ENCODE measurements at regions not wholly inside any gene's neighbourhood (a gene's known extent, or its start where the extent isn't known, plus 50 kb on each side); places are given as distances from the start of the nearest gene placed in this dataset.
A peak's percentile ranks its signal among the peaks of the same experiment; 100 is the strongest.

DNA sequence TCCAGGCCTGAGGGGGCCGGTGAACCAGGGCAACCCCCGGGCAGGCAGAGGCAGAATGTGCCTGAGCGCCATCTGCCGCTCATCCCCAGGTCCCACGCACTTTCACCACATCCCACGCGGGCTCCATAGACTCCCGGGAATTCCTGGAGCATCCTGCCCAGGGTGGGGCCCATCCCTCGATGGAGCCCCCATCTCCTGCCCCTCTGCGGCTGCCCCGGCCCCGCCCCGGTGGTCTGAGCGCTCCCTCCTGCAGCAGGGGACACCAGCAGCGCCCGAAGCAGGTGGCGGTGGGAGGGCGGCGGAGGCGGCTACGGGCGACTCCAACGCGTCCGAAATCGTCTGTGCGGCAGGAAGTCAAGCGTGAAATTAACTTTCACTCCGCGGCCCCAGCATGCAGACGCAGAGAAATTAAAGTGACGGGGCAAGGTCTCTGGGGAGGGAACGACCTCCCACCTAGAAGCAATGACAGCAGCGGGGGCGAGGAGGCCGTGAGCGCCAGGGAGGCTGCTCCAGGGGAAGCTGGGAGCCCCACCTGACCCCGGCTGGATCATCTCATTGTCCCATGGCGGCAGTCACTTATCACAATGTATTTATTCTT lies 122.2 kb downstream of the NCOR2 start:
- H3K27me3 ChIP-seq, result no peaks in the 10 kb centered on the region
- ATAC-seq (no peak), DNase-seq (no peak)
- H3K4me1 ChIP-seq, result no peaks in the 10 kb centered on the region
- no peak overlapping the region for H3K27ac ChIP-seq
- H3K36me3 ChIP-seq, result peaks cover 75% of the 10 kb centered on the region
- TF ChIP-seq, protein P1, sequence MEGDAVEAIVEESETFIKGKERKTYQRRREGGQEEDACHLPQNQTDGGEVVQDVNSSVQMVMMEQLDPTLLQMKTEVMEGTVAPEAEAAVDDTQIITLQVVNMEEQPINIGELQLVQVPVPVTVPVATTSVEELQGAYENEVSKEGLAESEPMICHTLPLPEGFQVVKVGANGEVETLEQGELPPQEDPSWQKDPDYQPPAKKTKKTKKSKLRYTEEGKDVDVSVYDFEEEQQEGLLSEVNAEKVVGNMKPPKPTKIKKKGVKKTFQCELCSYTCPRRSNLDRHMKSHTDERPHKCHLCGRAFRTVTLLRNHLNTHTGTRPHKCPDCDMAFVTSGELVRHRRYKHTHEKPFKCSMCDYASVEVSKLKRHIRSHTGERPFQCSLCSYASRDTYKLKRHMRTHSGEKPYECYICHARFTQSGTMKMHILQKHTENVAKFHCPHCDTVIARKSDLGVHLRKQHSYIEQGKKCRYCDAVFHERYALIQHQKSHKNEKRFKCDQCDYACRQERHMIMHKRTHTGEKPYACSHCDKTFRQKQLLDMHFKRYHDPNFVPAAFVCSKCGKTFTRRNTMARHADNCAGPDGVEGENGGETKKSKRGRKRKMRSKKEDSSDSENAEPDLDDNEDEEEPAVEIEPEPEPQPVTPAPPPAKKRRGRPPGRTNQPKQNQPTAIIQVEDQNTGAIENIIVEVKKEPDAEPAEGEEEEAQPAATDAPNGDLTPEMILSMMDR (IDR thresholded peaks at IDR 0.05), result no peak
- no peaks in the 10 kb centered on the region for H3K9me3 ChIP-seq
- no peak overlapping the region for H3K4me3 ChIP-seq
- intact Hi-C loops (cut with DNase I), result no loop called here

DNA sequence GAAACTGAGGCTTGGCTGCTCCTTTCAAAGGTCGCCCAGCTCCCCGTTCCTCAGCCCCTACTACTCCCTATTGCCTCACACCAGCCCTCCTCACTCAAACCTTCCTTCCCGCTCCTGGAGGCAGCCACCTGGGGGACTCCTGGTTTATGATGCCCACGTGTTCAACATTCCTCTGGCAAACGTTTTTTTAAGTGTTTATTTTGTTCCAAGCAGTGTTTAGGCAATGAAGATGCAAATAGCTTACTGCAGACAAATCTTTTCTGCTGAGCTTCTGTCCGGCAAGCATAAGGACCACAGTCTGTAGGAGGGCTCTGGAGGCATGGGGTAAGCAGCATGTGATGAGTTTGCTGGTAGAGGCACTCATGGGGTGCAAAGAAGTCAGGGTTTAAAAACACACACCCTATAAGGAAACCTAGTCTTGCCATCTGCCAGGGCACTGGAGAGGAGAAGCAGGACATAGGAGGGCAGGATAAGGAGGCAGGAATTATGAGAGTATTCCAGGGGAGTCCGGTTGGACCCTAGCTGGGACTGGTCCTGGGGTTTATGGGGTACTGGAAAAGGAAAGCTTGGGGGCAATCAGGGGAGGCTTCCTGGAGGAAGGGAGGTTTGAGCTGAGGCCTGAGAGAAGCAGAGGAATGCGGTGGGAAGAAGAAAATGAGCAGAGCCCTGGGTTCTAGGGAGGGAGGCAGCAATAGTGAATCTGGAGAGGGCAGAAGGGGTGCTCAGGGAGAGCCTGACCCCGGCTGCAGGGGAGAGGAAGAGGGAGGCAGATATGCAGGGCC lies 123.3 kb downstream of the NCOR2 start:
- no peak overlapping the region for H3K4me3 ChIP-seq
- DNase-seq (no peak), ATAC-seq (peak; percentile 45)
- no peaks in the 10 kb centered on the region for H3K4me1 ChIP-seq
- H3K27me3 ChIP-seq, result no peaks in the 10 kb centered on the region
- TF ChIP-seq, protein P1 (IDR thresholded peaks at IDR 0.05), result no peak
- no peaks in the 10 kb centered on the region for H3K9me3 ChIP-seq
- H3K27ac ChIP-seq, result no peak overlapping the region
- intact Hi-C loops (cut with DNase I), result no loop called here
- peaks cover 67% of the 10 kb centered on the region for H3K36me3 ChIP-seq

- Histone ChIP-seq H3K36me3 (peaks cover 68% of the 10 kb centered on the region), H3K4me3 (no peak overlapping the region), H3K27me3 (no peaks in the 10 kb centered on the region), H3K27ac (no peak overlapping the region), H3K4me1 (no peaks in the 10 kb centered on the region), H3K9me3 (no peaks in the 10 kb centered on the region)
- DNase-seq, result no peak
- TF ChIP-seq, protein P1 (IDR thresholded peaks at IDR 0.05), result no peak
- intact Hi-C loops (cut with DNase I), result no loop called here
- ATAC-seq, result no peak
Measured at GRCh38 chr12:124442772-124443445, 124.5 kb downstream of the NCOR2 start.

- Histone ChIP-seq H3K36me3 (peaks cover 73% of the 10 kb centered on the region), H3K27ac (no peak overlapping the region), H3K4me1 (no peaks in the 10 kb centered on the region), H3K9me3 (no peaks in the 10 kb centered on the region), H3K27me3 (no peaks in the 10 kb centered on the region), H3K4me3 (no peak overlapping the region)
- DNase-seq (no peak), ATAC-seq (no peak)
- TF ChIP-seq, protein P1 (IDR thresholded peaks at IDR 0.05), result no peak
- intact Hi-C loops (cut with DNase I), result no loop called here
Measured at GRCh38 chr12:124442281-124442680, 125.1 kb downstream of the NCOR2 start.

DNA sequence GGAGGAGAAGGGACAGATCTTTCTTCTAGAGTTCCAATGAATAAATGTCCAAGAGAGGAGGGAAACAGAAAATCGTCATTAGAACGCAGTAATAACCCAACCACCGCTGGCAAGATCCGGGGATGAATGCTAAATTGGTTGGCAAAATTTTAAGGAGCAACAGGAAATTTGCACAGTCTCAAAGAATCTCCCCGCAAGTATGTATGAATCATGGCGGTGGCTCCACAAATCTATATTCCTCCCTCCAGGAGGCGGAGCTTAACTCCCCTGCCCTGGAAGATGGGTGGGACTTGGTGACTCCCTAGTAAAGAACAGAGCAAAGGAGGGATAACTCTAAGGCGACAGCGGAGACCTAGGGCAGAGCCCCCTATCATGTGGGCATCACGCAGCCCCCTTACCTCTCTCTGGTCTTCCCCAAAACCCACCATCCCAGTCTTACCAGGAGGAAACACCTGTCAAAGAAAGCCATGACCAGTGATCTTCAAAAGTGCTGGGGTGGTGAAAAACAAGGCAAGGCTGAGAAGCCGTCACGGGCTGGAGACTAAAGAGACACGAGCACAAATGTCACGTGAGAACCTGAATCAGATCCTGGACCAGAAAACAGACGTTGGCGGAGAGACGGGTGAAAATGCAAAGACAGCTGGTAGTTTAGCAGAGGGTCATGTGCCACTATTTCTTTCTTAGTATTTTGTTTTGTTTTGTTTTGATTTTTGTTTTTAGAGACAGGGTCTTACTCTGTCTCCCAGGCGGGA lies 125.8 kb downstream of the NCOR2 start:
- ATAC-seq, result no peak
- peak overlapping the region; percentile 8 for H3K27ac ChIP-seq
- DNase-seq, result no peak
- peaks cover 73% of the 10 kb centered on the region for H3K36me3 ChIP-seq
- no peak overlapping the region for H3K4me3 ChIP-seq
- H3K9me3 ChIP-seq, result no peaks in the 10 kb centered on the region
- TF ChIP-seq, protein P1 (IDR thresholded peaks at IDR 0.05), result no peak
- no peaks in the 10 kb centered on the region for H3K27me3 ChIP-seq
- intact Hi-C loops (cut with DNase I), result no loop called here
- H3K4me1 ChIP-seq, result no peaks in the 10 kb centered on the region
